ENCODE measurements at regions not wholly inside any gene's neighbourhood (a gene's known extent, or its start where the extent isn't known, plus 50 kb on each side); places are given as distances from the start of the nearest gene placed in this dataset.

DNA sequence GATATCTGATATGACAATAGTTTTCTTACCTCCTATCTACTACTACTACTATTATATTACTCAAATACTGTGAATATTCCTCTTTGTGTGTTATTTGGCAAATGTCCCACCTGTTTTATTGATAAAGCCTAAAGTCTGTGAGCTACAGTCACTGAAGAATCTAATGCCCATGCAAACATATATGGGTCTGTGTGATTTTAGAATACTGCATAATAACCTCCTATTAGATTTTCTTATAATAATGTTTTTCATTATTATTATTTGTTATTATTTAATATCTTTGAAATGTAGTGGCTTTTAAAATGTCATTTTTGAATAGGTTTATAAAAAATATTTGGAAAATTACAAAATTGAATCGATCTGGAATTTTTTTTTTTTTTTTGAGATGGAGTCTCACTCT is 1330.8 kb upstream of the MIR17HG start:
- FAIRE-seq = no peak

GRCh38 chr13:90020536-90021070 is 1326.9 kb upstream of the MIR17HG start:
- FAIRE-seq (no peak), DNase-seq (no peak)
- Histone ChIP-seq H3K27ac (ENCODE audit: low read depth in 1 of 3, low read length in 2 of 3) (no peak overlapping the region), H3K4me3 (ENCODE audit: low read depth in 1 of 3, low read length in 3 of 3) (no peak overlapping the region), H3K9me3 (ENCODE audit: control insufficient read depth in 2 of 2, insufficient read depth in 1 of 2, low read depth in 1 of 2, low read length in 1 of 2) (no peaks in the 10 kb centered on the region), H3K4me1 (ENCODE audit: control insufficient read depth in 3 of 3, insufficient read depth in 2 of 3, low read depth in 1 of 3, low read length in 2 of 3) (no peaks in the 10 kb centered on the region), H3K27me3 (ENCODE audit: control insufficient read depth in 3 of 3, insufficient read depth in 3 of 3, low read length in 3 of 3) (no peaks in the 10 kb centered on the region), H3K36me3 (ENCODE audit: control insufficient read depth in 3 of 3, insufficient read depth in 2 of 3, low read depth in 1 of 3, low read length in 3 of 3) (no peaks in the 10 kb centered on the region)
- 55 to 75% (median 67%) methylated on average over 3 of the region's 3 CpGs for WGBS, 3 donors

More for the DNA sequence above, 1330.8 kb upstream of the MIR17HG start:
- Histone ChIP-seq H3K27ac (ENCODE audit: low read depth in 1 of 3, low read length in 2 of 3) (no peak overlapping the region), H3K4me3 (ENCODE audit: low read depth in 1 of 3, low read length in 3 of 3) (no peak overlapping the region), H3K36me3 (ENCODE audit: control insufficient read depth in 3 of 3, insufficient read depth in 2 of 3, low read depth in 1 of 3, low read length in 3 of 3) (no peaks in the 10 kb centered on the region), H3K4me1 (ENCODE audit: control insufficient read depth in 3 of 3, insufficient read depth in 2 of 3, low read depth in 1 of 3, low read length in 2 of 3) (no peaks in the 10 kb centered on the region), H3K9me3 (ENCODE audit: control insufficient read depth in 2 of 2, insufficient read depth in 1 of 2, low read depth in 1 of 2, low read length in 1 of 2) (no peaks in the 10 kb centered on the region), H3K27me3 (ENCODE audit: control insufficient read depth in 3 of 3, insufficient read depth in 3 of 3, low read length in 3 of 3) (no peaks in the 10 kb centered on the region)
- 69 to 92% (median 77%) methylated on average over 1 of the region's 1 CpG for WGBS, 3 donors
- DNase-seq = no peak

DNA sequence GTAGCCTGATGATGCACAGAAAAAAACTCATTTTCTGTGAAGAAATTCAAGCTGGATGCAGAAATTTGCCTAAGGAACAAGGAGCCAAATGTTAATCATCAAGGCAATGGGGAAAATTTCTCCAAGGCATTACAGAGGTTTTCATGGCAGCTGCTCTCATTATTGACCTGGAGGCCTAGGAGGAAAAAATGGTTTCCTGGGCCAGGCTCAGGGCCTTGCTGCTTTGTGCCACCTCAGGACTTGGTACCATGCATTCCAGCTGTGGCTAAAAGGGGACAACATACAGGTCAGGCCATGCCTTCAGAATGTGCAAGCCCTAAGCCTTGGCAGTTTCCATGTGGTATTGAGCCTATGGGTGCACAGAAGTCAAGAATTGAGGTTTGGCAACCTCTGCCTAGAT is 1320.1 kb upstream of the MIR17HG start:
- FAIRE-seq (no peak), DNase-seq (no peak)
- Histone ChIP-seq H3K27me3 (ENCODE audit: control insufficient read depth in 3 of 3, insufficient read depth in 3 of 3, low read length in 3 of 3) (no peaks in the 10 kb centered on the region), H3K9me3 (ENCODE audit: control insufficient read depth in 2 of 2, insufficient read depth in 1 of 2, low read depth in 1 of 2, low read length in 1 of 2) (peaks cover 0 to 25% of the 10 kb centered on the region in 2 donors), H3K4me1 (ENCODE audit: control insufficient read depth in 3 of 3, insufficient read depth in 2 of 3, low read depth in 1 of 3, low read length in 2 of 3) (no peaks in the 10 kb centered on the region), H3K27ac (ENCODE audit: low read depth in 1 of 3, low read length in 2 of 3) (no peak overlapping the region), H3K4me3 (ENCODE audit: low read depth in 1 of 3, low read length in 3 of 3) (no peak overlapping the region), H3K36me3 (ENCODE audit: control insufficient read depth in 3 of 3, insufficient read depth in 2 of 3, low read depth in 1 of 3, low read length in 3 of 3) (no peaks in the 10 kb centered on the region)

DNA sequence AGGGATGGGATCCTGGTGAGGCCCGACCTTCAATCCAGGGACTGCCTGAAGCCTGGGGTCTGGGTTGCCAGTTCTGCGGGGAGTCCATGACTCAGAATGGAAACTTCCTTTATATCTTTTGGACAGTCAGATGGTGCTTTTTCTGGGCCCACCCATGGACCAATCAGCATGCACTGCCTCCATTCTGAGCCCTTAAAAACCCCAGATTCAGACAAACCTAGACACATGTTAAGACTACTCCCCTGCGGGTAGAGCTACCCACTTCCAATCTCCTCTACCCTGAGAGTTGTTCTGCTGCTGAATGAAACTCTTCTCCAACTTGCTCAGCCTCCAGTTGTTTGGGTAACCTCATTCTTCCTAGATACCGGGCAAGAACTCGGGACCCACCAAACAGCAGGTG is 1315.2 kb upstream of the MIR17HG start:
- DNase-seq = no peak
- WGBS, 3 donors = 83 to 89% (median 84%) methylated on average over 5 of the region's 5 CpGs
- no peaks in the 10 kb centered on the region for H3K4me1 ChIP-seq (ENCODE audit: control insufficient read depth in 3 of 3, insufficient read depth in 2 of 3, low read depth in 1 of 3, low read length in 2 of 3)
- FAIRE-seq = no peak
- H3K27me3 ChIP-seq (ENCODE audit: control insufficient read depth in 3 of 3, insufficient read depth in 3 of 3, low read length in 3 of 3) = no peaks in the 10 kb centered on the region
- H3K27ac ChIP-seq (ENCODE audit: low read depth in 1 of 3, low read length in 2 of 3) = no peak overlapping the region
- H3K4me3 ChIP-seq (ENCODE audit: low read depth in 1 of 3, low read length in 3 of 3) = no peak overlapping the region
- peaks cover 0 to 28% of the 10 kb centered on the region in 2 donors for H3K9me3 ChIP-seq (ENCODE audit: control insufficient read depth in 2 of 2, insufficient read depth in 1 of 2, low read depth in 1 of 2, low read length in 1 of 2)
- H3K36me3 ChIP-seq (ENCODE audit: control insufficient read depth in 3 of 3, insufficient read depth in 2 of 3, low read depth in 1 of 3, low read length in 3 of 3) = no peaks in the 10 kb centered on the region

GRCh38 chr13:90032841-90033493 is 1314.5 kb upstream of the MIR17HG start:
- no peak for DNase-seq
- no peaks in the 10 kb centered on the region for H3K36me3 ChIP-seq (ENCODE audit: control insufficient read depth in 3 of 3, insufficient read depth in 2 of 3, low read depth in 1 of 3, low read length in 3 of 3)
- no peak overlapping the region for H3K27ac ChIP-seq (ENCODE audit: low read depth in 1 of 3, low read length in 2 of 3)
- no peak for FAIRE-seq
- no peaks in the 10 kb centered on the region for H3K27me3 ChIP-seq (ENCODE audit: control insufficient read depth in 3 of 3, insufficient read depth in 3 of 3, low read length in 3 of 3)
- 81 to 90% (median 82%) methylated on average over 14 of the region's 14 CpGs for WGBS, 3 donors
- no peaks in the 10 kb centered on the region for H3K4me1 ChIP-seq (ENCODE audit: control insufficient read depth in 3 of 3, insufficient read depth in 2 of 3, low read depth in 1 of 3, low read length in 2 of 3)
- H3K4me3 ChIP-seq (ENCODE audit: low read depth in 1 of 3, low read length in 3 of 3) = no peak overlapping the region
- peaks cover 0 to 22% of the 10 kb centered on the region in 2 donors for H3K9me3 ChIP-seq (ENCODE audit: control insufficient read depth in 2 of 2, insufficient read depth in 1 of 2, low read depth in 1 of 2, low read length in 1 of 2)

- no peak for FAIRE-seq
These were observed 1308.0 kb upstream of the MIR17HG start for GRCh38 chr13:90039516-90039915.

DNA sequence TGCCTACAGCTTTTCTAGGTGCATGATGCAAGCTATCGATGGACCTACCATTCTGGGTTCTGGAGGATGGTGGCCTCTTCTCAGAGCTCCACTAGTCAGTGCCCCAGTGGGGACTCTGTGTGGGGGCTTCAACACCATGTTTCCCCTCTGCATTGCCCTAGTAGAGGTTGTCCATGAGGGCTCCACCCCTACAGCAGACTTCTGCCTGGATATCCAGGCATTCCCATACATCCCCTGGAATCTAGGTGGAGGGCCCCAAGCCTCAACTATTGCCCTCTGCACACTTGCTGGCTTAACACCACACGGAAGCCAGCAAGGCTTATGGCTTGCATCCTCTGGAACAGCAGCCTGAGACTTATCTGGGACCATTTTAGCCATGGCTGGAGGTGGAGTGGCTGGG is 1299.9 kb upstream of the MIR17HG start:
- no peaks in the 10 kb centered on the region for H3K4me1 ChIP-seq (ENCODE audit: control insufficient read depth in 3 of 3, insufficient read depth in 2 of 3, low read depth in 1 of 3, low read length in 2 of 3)
- H3K27me3 ChIP-seq (ENCODE audit: control insufficient read depth in 3 of 3, insufficient read depth in 3 of 3, low read length in 3 of 3) = no peaks in the 10 kb centered on the region
- peaks cover 0 to 18% of the 10 kb centered on the region in 2 donors for H3K9me3 ChIP-seq (ENCODE audit: control insufficient read depth in 2 of 2, insufficient read depth in 1 of 2, low read depth in 1 of 2, low read length in 1 of 2)
- H3K27ac ChIP-seq (ENCODE audit: low read depth in 1 of 3, low read length in 2 of 3) = no peak overlapping the region
- H3K4me3 ChIP-seq (ENCODE audit: low read depth in 1 of 3, low read length in 3 of 3) = no peak overlapping the region
- no peaks in the 10 kb centered on the region for H3K36me3 ChIP-seq (ENCODE audit: control insufficient read depth in 3 of 3, insufficient read depth in 2 of 3, low read depth in 1 of 3, low read length in 3 of 3)
- FAIRE-seq (no peak), DNase-seq (no peak)
- 88 to 93% (median 89%) methylated on average over 2 of the region's 2 CpGs for WGBS, 3 donors

More at GRCh38 chr13:90039516-90039915, 1308.0 kb upstream of the MIR17HG start:
- Histone ChIP-seq H3K9me3 (ENCODE audit: control insufficient read depth in 2 of 2, insufficient read depth in 1 of 2, low read depth in 1 of 2, low read length in 1 of 2) (no peaks in the 10 kb centered on the region), H3K36me3 (ENCODE audit: control insufficient read depth in 3 of 3, insufficient read depth in 2 of 3, low read depth in 1 of 3, low read length in 3 of 3) (no peaks in the 10 kb centered on the region), H3K27ac (ENCODE audit: low read depth in 1 of 3, low read length in 2 of 3) (no peak overlapping the region), H3K27me3 (ENCODE audit: control insufficient read depth in 3 of 3, insufficient read depth in 3 of 3, low read length in 3 of 3) (no peaks in the 10 kb centered on the region), H3K4me1 (ENCODE audit: control insufficient read depth in 3 of 3, insufficient read depth in 2 of 3, low read depth in 1 of 3, low read length in 2 of 3) (no peaks in the 10 kb centered on the region), H3K4me3 (ENCODE audit: low read depth in 1 of 3, low read length in 3 of 3) (no peak overlapping the region)
- no peak for DNase-seq
- WGBS, 3 donors = 67 to 86% (median 83%) methylated on average over 3 of the region's 3 CpGs

DNA sequence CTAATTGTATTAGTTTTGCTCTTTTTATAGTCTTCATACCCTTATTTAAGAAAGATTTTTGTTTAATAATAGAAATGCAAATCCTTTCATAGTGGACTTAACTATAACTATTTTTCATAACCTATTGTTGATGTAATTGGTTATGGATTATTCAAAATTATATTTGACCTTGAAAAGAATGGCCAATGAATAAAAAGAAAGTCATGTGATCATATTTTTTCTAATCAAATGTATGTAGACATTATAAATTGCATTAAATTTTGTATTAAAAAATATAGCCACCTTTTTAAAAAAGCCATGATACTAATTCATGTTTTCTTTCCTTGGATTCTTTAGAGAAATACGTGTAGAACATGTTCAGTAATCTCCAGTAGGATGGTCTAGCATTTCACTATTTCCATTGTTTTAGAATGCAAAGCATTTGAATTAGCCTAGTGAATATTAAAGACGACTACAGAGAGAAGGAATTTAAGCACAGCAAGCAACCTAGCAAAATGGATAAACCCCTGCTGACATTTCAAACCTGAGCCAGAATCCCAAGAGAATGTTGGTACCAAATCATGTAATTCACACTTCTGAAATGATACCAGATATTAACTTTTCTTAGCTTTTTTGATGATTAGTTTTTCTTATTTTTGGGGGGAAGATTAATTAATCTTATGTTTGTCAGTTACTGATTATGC is 1297.4 kb upstream of the MIR17HG start:
- DNase-seq = no peak
- Histone ChIP-seq H3K27ac (ENCODE audit: low read depth in 1 of 3, low read length in 2 of 3) (no peak overlapping the region), H3K4me3 (ENCODE audit: low read depth in 1 of 3, low read length in 3 of 3) (no peak overlapping the region), H3K36me3 (ENCODE audit: control insufficient read depth in 3 of 3, insufficient read depth in 2 of 3, low read depth in 1 of 3, low read length in 3 of 3) (no peaks in the 10 kb centered on the region), H3K9me3 (ENCODE audit: control insufficient read depth in 2 of 2, insufficient read depth in 1 of 2, low read depth in 1 of 2, low read length in 1 of 2) (peaks cover 0 to 18% of the 10 kb centered on the region in 2 donors), H3K4me1 (ENCODE audit: control insufficient read depth in 3 of 3, insufficient read depth in 2 of 3, low read depth in 1 of 3, low read length in 2 of 3) (no peaks in the 10 kb centered on the region), H3K27me3 (ENCODE audit: control insufficient read depth in 3 of 3, insufficient read depth in 3 of 3, low read length in 3 of 3) (no peaks in the 10 kb centered on the region)
- FAIRE-seq = no peak
- 39 to 47% (median 45%) methylated on average over 2 of the region's 2 CpGs for WGBS, 3 donors

Measured in small intestine (tissue), 7 donors.